ENCODE measurements at regions not wholly inside any gene's neighbourhood (a gene's known extent, or its start where the extent isn't known, plus 50 kb on each side); places are given as distances from the start of the nearest gene placed in this dataset.
"Not testable (repeated sequence)": the region's sequence is repeated elsewhere in the genome, so short reads cannot be mapped to it uniquely, and the experiment has no call there.

DNA sequence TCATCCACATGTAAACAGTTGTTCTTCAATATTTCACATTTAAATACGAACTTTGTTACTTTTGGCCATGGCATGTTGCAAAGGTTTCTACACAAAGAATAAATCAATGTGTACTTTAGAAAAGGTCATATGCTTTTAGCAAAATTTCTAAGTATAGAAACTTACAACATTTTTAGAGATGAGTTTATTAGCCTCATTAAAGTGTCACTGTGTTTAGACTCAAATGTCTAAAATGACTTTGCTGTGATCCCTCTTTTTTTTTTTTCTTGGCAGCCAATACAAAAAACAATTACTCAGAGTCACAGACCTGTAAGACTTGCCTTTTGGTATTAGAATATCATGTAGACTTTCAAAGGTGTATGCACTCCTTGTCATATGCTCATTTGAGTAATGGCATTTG, 349.3 kb upstream of the KIAA1217 start:
- 58 to 63% methylated on average over 1 of the region's 1 CpG for WGBS, 2 donors
- no peak for ATAC-seq
- Histone ChIP-seq H3K4me3 (no peak overlapping the region), H3K27ac (no peak overlapping the region), H3K9me3 (peaks cover 0 to 8% (median 0%) of the 10 kb centered on the region in 11 donors), H3K4me1 (no peaks in the 10 kb centered on the region), H3K27me3 (no peaks in the 10 kb centered on the region), H3K36me3 (no peaks in the 10 kb centered on the region)
- TF ChIP-seq, protein P1, sequence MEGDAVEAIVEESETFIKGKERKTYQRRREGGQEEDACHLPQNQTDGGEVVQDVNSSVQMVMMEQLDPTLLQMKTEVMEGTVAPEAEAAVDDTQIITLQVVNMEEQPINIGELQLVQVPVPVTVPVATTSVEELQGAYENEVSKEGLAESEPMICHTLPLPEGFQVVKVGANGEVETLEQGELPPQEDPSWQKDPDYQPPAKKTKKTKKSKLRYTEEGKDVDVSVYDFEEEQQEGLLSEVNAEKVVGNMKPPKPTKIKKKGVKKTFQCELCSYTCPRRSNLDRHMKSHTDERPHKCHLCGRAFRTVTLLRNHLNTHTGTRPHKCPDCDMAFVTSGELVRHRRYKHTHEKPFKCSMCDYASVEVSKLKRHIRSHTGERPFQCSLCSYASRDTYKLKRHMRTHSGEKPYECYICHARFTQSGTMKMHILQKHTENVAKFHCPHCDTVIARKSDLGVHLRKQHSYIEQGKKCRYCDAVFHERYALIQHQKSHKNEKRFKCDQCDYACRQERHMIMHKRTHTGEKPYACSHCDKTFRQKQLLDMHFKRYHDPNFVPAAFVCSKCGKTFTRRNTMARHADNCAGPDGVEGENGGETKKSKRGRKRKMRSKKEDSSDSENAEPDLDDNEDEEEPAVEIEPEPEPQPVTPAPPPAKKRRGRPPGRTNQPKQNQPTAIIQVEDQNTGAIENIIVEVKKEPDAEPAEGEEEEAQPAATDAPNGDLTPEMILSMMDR (IDR thresholded peaks at IDR 0.05), result no peak
- DNase-seq, result no peak
- intact Hi-C loops (cut with DNase I), result no loop called here

DNA sequence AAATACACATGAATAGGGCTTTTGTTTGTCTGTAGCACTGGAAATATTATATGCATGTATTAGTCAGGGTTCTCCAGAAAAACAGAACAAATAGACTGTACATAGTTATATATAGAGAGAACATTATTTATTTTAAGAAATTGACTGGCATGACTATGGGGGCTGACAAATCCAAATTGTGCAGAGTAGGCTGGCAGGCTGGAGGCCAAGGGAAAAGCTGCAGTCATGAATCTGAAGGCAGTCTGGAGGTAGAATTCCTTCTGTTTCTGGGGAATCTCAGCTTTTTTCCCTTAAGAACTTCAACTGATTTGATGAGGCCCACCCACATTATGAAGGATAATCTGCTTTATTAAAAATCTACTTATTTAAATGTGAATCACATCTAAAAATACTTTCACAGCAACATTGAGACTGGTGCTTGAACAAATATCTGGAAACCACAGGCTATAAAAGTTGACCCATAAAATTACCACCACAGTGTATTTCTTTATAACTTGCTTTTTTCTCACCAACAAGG, 344.2 kb upstream of the KIAA1217 start:
- DNase-seq, result no peak
- TF ChIP-seq, protein P1 (IDR thresholded peaks at IDR 0.05), result no peak

DNA sequence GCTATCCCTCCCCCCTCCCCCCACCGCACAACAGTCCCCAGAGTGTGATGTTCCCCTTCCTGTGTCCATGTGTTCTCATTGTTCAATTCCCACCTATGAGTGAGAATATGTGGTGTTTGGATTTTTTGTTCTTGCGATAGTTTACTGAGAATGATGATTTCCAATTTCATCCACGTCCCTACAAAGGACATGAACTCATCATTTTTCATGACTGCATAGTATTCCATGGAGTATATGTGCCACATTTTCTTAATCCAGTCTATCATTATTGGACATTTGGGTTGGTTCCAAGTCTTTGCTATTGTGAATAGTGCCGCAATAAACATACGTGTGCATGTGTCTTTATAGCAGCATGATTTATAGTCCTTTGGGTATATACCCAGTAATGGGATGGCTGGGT, 342.0 kb upstream of the KIAA1217 start:
- 85% methylated on average over 2 of the region's 5 CpGs for WGBS, 2 donors
- H3K27me3 ChIP-seq, result not testable (repeated sequence)

More for the DNA sequence above, 344.2 kb upstream of the KIAA1217 start:
- intact Hi-C loops (cut with DNase I), result no loop called here
- H3K36me3 ChIP-seq, result no peaks in the 10 kb centered on the region
- no peaks in the 10 kb centered on the region for H3K27me3 ChIP-seq
- no peak for ATAC-seq
- H3K4me1 ChIP-seq, result no peaks in the 10 kb centered on the region
- H3K9me3 ChIP-seq, result no peaks in the 10 kb centered on the region
- H3K27ac ChIP-seq, result no peak overlapping the region
- H3K4me3 ChIP-seq, result no peak overlapping the region

GRCh38 chr10:23868121-23868520, 340.8 kb upstream of the KIAA1217 start:
- 87 to 90% methylated on average over 2 of the region's 2 CpGs for WGBS, 2 donors
- H3K4me3 ChIP-seq, result no peak overlapping the region
- peaks cover 0 to 5% (median 0%) of the 10 kb centered on the region in 9 donors for H3K4me1 ChIP-seq
- ATAC-seq (no peak), DNase-seq (no peak)
- no peak overlapping the region for H3K27ac ChIP-seq
- H3K27me3 ChIP-seq, result peaks cover 0 to 11% (median 0%) of the 10 kb centered on the region in 7 donors
- intact Hi-C loops (cut with DNase I), result no loop called here
- H3K36me3 ChIP-seq, result no peaks in the 10 kb centered on the region
- TF ChIP-seq, protein P1 (IDR thresholded peaks at IDR 0.05), result no peak
- no peaks in the 10 kb centered on the region for H3K9me3 ChIP-seq

More for the DNA sequence above, 342.0 kb upstream of the KIAA1217 start:
- H3K27ac ChIP-seq; DNase-seq; ATAC-seq; intact Hi-C loops (cut with DNase I); H3K36me3 ChIP-seq; H3K9me3 ChIP-seq; H3K4me3 ChIP-seq; H3K4me1 ChIP-seq: not testable (repeated sequence)

GRCh38 chr10:23869548-23869947, 339.4 kb upstream of the KIAA1217 start:
- H3K4me3 ChIP-seq, result no peak overlapping the region
- 91 to 93% methylated on average over 7 of the region's 7 CpGs for WGBS, 2 donors
- H3K9me3 ChIP-seq, result no peaks in the 10 kb centered on the region
- TF ChIP-seq, protein P1 (IDR thresholded peaks at IDR 0.05), result no peak
- no peak overlapping the region for H3K27ac ChIP-seq
- intact Hi-C loops (cut with DNase I), result no loop called here
- no peaks in the 10 kb centered on the region for H3K36me3 ChIP-seq
- no peak for DNase-seq
- H3K4me1 ChIP-seq, result peaks cover 0 to 5% (median 0%) of the 10 kb centered on the region in 9 donors
- peaks cover 0 to 11% (median 0%) of the 10 kb centered on the region in 7 donors for H3K27me3 ChIP-seq
- no peak for ATAC-seq

Data from heart right ventricle (tissue), 16 donors.